ENCODE measurements at regions not wholly inside any gene's neighbourhood (a gene's known extent, or its start where the extent isn't known, plus 50 kb on each side); places are given as distances from the start of the nearest gene placed in this dataset.

GRCh38 chr6:153767127-153767526 is 271.9 kb upstream of the OPRM1 start:
- FAIRE-seq (no peak), DNase-seq (ENCODE audit: low read depth in 1 of 2, low spot score in 2 of 2) (no peak)
- Histone ChIP-seq H4K8ac (ENCODE audit: extremely low read depth, insufficient read depth, low read length) (no peak overlapping the region), H3K56ac (replicated peaks; ENCODE audit: insufficient read length, low read depth, low read length) (no peak overlapping the region), H2BK15ac (ENCODE audit: low read length) (no peak overlapping the region), H4K91ac (replicated peaks; ENCODE audit: insufficient read length, low read length) (no peak overlapping the region), H3K9ac (replicated peaks in 1 of 4; ENCODE audit: extremely low read depth in 1 of 4, low read depth in 3 of 4, low read length in 3 of 4) (no peak overlapping the region), H3K14ac (ENCODE audit: insufficient read length) (no peak overlapping the region), H2BK20ac (ENCODE audit: low read length) (no peak overlapping the region), H3K4ac (replicated peaks; ENCODE audit: insufficient read length, low read depth, low read length) (no peak overlapping the region), H3K4me2 (ENCODE audit: insufficient read depth in 1 of 2, low read depth in 2 of 2, low read length in 2 of 2) (no peak overlapping the region), H3K9me3 (ENCODE audit: insufficient read depth in 2 of 2, low read depth in 1 of 2, low read length in 1 of 2) (no peaks in the 10 kb centered on the region), H2BK5ac (ENCODE audit: low read depth, low read length) (no peak overlapping the region), H3K79me1 (ENCODE audit: low read depth, low read length) (no peaks in the 10 kb centered on the region), H2AK5ac (ENCODE audit: low read depth, low read length) (no peak overlapping the region), H3K23ac (ENCODE audit: insufficient read length) (no peak overlapping the region), H3K18ac (ENCODE audit: extremely low read depth, low read length) (no peak overlapping the region), H3K4me3 (ENCODE audit: extremely low read depth in 1 of 4, insufficient read depth in 2 of 4, low read depth in 3 of 4, low read length in 4 of 4) (no peak overlapping the region), H3K36me3 (ENCODE audit: control insufficient read depth in 2 of 4, insufficient read depth in 4 of 4, low read length in 3 of 4) (no peaks in the 10 kb centered on the region), H3K79me2 (ENCODE audit: control insufficient read depth in 1 of 2, insufficient read depth in 2 of 2, low read length in 2 of 2) (no peaks in the 10 kb centered on the region), H3K27me3 (replicated peaks in 1 of 4; ENCODE audit: control insufficient read depth in 3 of 4, extremely low read depth in 1 of 4, insufficient read depth in 3 of 4, low read length in 3 of 4) (no peaks in the 10 kb centered on the region), H2AFZ (ENCODE audit: low read length) (no peak overlapping the region), H2BK120ac (replicated peaks; ENCODE audit: low read depth, low read length) (no peak overlapping the region), H4K20me1 (replicated peaks in 1 of 2; ENCODE audit: control insufficient read depth in 1 of 2, insufficient read depth in 2 of 2, low read length in 2 of 2) (no peaks in the 10 kb centered on the region), H4K5ac (ENCODE audit: insufficient read length, low read depth, low read length) (no peak overlapping the region), H3K27ac (ENCODE audit: low read depth, low read length) (no peak overlapping the region), H3K4me1 (replicated peaks in 1 of 4; ENCODE audit: control insufficient read depth in 3 of 4, insufficient read depth in 4 of 4, low read length in 3 of 4) (no peaks in the 10 kb centered on the region), H3K23me2 (ENCODE audit: low read depth, low read length) (no peaks in the 10 kb centered on the region), H2BK12ac (ENCODE audit: low read depth, low read length) (no peak overlapping the region)
- POLR2A ChIA-PET (ENCODE audit: partially characterized antibody) = no interaction called here
- WGBS, 2 experiments (ENCODE audit: extremely low coverage in 1 of 2, insufficient coverage in 1 of 2, insufficient read length in 1 of 2, insufficient replicate concordance in 2 of 2, low coverage in 1 of 2, low lambda C conversion rate in 2 of 2, missing lambda C conversion rate in 1 of 2) = 95% methylated on average over 5 of the region's 5 CpGs; no CpG with 5 or more reads in 1 of the 2 experiments
- CTCF ChIA-PET (ENCODE audit: partially characterized antibody) = interaction anchor here (0.6 to 0.7 kb wide), 3 partner anchors 47 to 120 kb away, joined by 3 to 4 read pairs (median 3); no protein-coding TSS in a partner anchor
- TF ChIP-seq CEBPB (IDR thresholded peaks at IDR 0.05; ENCODE audit: low read depth, low read length) (peak; percentile 66; the same call in 1 of the 2 replicates), TEAD4 (IDR thresholded peaks at IDR 0.05; ENCODE audit: low read depth, low read length) (no peak)
